OCI-M2 (cell line): ENCODE measurements at regions not wholly inside any gene's neighbourhood (a gene's known extent, or its start where the extent isn't known, plus 50 kb on each side); places are given as distances from the start of the nearest gene placed in this dataset.

Experiments used
- DNase-seq: peaks from one replicate; lab custom pipeline; 2025; ENCODE audit not compliant: unreplicated experiment; lab: John Stamatoyannopoulos, UW

- DNase-seq: no peak
Observed at GRCh38 chr1:9419369-9420041, 119.8 kb upstream of the SLC25A33 start.

GRCh38 chr1:9420835-9421532 is 118.3 kb upstream of the SLC25A33 start:
- DNase-seq: no peak

- no peak for DNase-seq
Observed at GRCh38 chr1:9421533-9421873, 117.8 kb upstream of the SLC25A33 start.

- no peak for DNase-seq
Observed at GRCh38 chr1:9422321-9422720, 116.9 kb upstream of the SLC25A33 start.

- DNase-seq: no peak
Observed at GRCh38 chr1:9422911-9423505, 116.3 kb upstream of the SLC25A33 start.

- DNase-seq: no peak
Observed at GRCh38 chr1:9424261-9424660, 115.0 kb upstream of the SLC25A33 start.

GRCh38 chr1:9425859-9426258 is 113.4 kb upstream of the SLC25A33 start:
- no peak for DNase-seq

GRCh38 chr1:9426291-9426711 is 113.0 kb upstream of the SLC25A33 start:
- no peak for DNase-seq

- DNase-seq: no peak
Observed at GRCh38 chr1:9427388-9427787, 111.9 kb upstream of the SLC25A33 start.

GRCh38 chr1:9428601-9429341 is 110.5 kb upstream of the SLC25A33 start:
- DNase-seq: peak; percentile 90

GRCh38 chr1:9429342-9429711 is 109.9 kb upstream of the SLC25A33 start:
- no peak for DNase-seq

GRCh38 chr1:9434247-9435152 is 104.8 kb upstream of the SLC25A33 start:
- DNase-seq: no peak

GRCh38 chr1:9435153-9435636 is 104.1 kb upstream of the SLC25A33 start:
- no peak for DNase-seq

GRCh38 chr1:9435854-9436640 is 103.2 kb upstream of the SLC25A33 start:
- DNase-seq: no peak

- no peak for DNase-seq
Observed at GRCh38 chr1:9437961-9438430, 101.3 kb upstream of the SLC25A33 start.

GRCh38 chr1:9438431-9439073 is 100.7 kb upstream of the SLC25A33 start:
- no peak for DNase-seq

GRCh38 chr1:9439074-9439761 is 100.0 kb upstream of the SLC25A33 start:
- no peak for DNase-seq

- DNase-seq: no peak
Observed at GRCh38 chr1:9440261-9440660, 99.0 kb upstream of the SLC25A33 start.

- DNase-seq: no peak
Observed at GRCh38 chr1:9440763-9441194, 98.5 kb upstream of the SLC25A33 start.
